Stimulated activated CD4-positive, alpha-beta T cell treated with anti-CD3 and anti-CD28 coated beads, TNF-alpha, amount 100 ng/mL, for 1 hour (primary cell): ENCODE measurements at regions not wholly inside any gene's neighbourhood (a gene's known extent, or its start where the extent isn't known, plus 50 kb on each side); places are given as distances from the start of the nearest gene placed in this dataset.
"Not testable (repeated sequence)": the region's sequence is repeated elsewhere in the genome, so short reads cannot be mapped to it uniquely, and the experiment has no call there.

ENCODE experiments used
- DNase-seq, 3 donors: peaks; one replicate each; pipeline ENCODE4 v3.0.0-alpha.2; 2020; ENCODE audit warnings: low read depth in 3 of 3, low spot score in 1 of 3

GRCh38 chr12:76292891-76293290 lies 55.3 kb downstream of the BBS10 start:
- DNase-seq = not testable (repeated sequence)

GRCh38 chr12:76292305-76292704 lies 55.9 kb downstream of the BBS10 start:
- DNase-seq = not testable (repeated sequence)

GRCh38 chr12:76290963-76291859 lies 57.0 kb downstream of the BBS10 start:
- DNase-seq = no peak

DNA sequence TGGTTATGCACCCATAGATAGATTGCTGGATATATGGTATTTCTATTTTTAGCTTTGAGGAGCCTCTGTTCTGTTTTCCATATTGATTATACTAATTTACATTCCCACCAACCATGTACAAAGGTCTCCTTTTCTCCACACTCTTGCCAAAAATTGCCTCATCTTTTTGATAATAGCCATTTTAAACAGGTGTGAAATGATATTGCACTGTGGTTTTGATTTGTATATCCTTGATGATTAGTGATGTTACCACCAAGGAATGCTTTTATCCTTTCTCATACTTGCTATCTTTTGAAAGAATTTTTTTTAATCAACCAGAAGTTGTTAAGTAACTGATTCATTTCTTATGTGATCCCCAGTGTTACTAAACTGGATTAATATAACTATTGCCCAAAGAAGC lies 60.0 kb downstream of the BBS10 start:
- no peak for DNase-seq

GRCh38 chr12:76284816-76285750 lies 63.1 kb downstream of the BBS10 start:
- no peak for DNase-seq

GRCh38 chr12:76282744-76283143 lies 65.5 kb downstream of the BBS10 start:
- DNase-seq = no peak

DNA sequence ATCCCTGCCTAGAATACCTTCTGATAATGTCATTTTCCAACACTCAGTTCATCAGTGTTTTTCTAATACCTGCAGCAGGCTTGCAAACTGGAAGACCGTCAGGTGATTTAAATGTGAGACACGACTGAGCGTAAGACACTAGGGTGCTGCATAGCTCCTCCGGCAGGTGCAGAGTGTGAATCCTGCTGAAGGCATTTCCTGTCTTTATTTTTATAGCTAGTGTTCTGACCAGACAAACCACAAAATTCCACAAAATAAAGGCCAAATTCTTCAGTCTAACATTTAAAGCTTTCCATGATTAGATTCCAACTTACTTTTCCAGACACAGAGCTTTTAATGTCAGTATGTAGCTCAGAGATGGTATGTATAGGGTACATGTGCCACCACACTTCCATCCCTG lies 70.7 kb downstream of the BBS10 start:
- no peak for DNase-seq

- DNase-seq = no peak
These were observed 71.6 kb downstream of the BBS10 start for GRCh38 chr12:76276499-76277151.

DNA sequence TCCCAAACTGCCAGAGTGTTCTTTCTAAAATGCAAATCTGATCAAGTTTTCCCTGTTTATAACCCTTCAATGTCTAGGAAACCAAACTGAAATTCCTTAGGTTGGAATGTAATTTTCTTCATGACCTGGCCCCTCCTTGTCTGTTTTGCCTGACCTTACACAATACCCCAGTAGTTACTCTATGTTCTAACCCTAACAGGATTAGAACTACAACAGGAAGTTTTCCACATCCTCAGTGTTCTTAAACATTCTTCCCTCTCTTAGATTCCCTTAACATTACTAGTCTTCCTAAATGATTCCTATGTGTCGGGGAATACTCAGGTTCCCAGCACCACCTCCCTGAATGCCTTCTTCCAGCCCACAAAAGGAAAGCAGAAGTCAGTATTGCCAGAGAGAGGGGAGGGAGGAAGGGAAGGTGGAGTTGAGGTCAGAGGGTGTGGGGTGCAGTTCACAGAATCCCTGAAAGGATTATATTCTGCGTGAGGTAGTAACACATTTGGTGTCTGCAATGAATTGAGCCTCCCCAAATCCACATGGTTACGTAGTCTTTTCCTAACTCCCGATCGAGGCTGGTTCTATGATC lies 72.6 kb downstream of the BBS10 start:
- DNase-seq = no peak

DNA sequence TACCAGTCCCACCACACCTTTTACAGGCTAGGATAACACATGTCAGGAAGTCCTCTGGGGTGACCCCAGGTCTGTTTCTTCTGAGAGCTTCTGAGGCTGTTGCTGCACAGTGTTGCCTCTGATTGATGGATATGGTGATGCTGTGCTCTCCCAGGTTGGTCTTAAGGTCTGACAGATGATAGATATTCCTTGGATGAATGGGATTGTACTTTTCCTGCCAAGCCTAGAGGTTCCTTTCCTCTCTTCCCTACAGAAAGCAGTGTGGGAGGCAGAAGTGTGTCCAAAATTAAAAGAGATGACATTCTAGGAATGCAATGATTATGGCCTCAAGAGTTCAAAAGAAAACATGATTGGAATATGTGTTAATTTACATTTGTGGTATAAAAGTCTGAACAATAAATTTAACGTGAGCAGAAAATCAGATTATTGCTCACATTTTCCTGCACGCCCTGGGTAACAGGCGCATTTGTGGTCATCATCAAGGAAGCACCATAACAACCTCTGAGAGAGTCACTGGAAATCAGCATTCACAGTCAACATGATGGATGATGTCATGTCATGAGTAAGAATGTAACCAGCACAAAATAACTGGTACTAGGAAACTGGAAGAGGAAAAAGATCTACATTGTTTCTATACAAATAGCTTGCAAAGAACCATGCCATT lies 73.7 kb downstream of the BBS10 start:
- no peak for DNase-seq

GRCh38 chr12:76272287-76272686 lies 75.9 kb downstream of the BBS10 start:
- no peak for DNase-seq

GRCh38 chr12:76270657-76271358 lies 77.4 kb downstream of the BBS10 start:
- no peak for DNase-seq

- no peak for DNase-seq
These were observed 79.9 kb downstream of the BBS10 start for GRCh38 chr12:76268267-76268666.

DNA sequence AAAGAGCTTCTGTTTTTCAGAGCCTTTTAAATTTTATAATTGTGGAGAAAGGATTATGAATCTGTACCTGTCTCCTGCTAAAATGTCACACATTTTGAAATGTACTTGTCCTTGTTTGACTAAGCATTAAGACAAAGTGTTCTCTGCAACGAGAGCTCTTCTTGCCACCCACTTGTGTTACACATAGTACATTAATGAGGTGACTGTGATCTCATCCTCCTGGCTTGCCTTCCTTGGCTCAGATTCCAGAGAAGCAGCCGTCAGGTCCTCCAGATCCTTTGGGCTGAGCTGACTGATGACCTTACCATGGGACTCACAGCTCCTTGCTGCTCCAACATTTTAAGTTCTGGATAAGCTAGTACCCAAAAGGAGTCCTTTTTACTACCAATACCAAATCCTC lies 81.4 kb downstream of the BBS10 start:
- DNase-seq = no peak

DNA sequence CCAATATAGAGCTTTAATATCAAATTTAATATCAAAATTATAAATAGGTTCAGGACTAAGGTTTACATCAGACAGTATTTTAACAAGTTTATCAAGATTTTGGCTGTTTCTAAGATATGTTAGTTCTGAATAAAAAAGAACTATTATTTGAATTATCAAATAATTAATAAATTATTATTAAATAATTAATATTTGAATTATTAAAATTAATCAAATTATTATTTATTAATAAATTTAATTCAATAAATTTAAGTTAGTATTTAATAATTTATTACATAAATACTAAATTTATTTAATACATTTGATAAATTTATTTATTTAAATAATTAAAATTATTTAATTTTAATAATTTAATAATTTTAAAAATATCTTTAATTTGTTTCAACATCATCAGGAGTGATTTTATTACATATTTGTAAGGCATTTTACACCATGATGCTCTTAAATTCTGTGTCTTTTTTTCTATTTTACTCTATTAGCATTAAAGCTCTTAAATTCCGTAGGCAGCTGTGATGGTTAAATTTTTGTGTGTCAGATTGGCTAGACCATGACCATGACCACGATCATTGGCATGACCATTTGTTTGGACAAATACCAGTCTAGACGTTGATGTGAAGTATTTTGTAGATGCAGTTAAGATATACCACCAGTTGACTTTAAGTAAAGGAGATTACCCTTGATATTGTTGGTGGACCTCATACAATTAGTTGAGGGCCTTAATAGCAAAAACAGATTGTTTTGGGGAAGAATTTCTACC lies 82.6 kb downstream of the BBS10 start:
- DNase-seq = no peak

- DNase-seq = no peak
These were observed 83.6 kb downstream of the BBS10 start for GRCh38 chr12:76264611-76265012.

- DNase-seq = no peak
These were observed 84.5 kb downstream of the BBS10 start for GRCh38 chr12:76263696-76264095.

DNA sequence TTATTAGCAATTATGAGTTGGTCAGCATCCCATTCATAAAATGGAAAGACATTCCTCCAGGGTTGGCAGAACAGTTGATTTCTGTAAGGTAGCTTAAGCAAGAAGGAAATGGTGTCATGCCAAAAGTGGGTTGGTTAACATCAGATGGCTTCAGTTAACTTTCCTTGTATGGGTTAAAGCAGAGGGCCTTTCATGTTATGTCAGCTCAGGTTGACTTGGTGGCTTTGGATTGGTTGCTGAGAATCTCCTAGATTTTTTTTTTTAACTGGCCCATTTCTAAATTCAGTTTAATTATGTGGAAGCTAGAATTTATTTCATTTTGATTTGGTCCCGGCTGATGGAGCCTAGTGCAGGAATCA lies 87.8 kb downstream of the BBS10 start:
- DNase-seq = no peak

DNA sequence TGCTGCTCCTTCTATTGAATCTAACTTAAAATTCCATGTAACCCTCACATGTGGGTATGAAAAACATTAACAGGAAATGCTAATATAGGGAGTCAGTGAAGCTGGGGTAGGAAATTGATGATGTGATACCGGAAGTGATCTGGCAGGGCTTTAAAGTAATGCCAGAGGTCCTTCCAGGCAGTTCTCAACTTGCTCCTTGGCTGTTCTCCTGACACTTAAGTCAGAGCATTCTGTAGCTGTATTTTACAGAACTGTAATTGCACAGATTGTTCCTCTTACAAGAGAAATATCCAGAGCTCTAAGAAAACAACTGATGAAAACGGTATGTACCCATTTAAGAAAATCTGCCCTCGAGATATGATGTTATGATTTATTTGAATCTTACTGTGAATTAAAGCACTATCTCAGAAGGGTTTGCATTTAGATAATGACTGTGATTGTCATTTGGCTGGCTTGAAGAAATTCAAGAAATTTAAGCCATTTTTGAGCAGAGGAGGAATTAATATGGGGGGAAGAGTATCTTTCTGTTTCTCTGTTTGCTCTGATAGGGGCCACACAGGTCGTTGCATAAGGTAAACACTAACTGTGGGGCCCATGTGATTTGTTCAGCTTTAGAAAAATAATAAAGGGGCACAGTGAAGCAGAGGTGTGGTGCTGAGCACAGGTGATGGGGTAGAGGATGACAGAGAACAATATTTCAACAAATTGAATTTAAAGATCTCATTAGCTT lies 88.4 kb downstream of the BBS10 start:
- DNase-seq = no peak
